Psoas muscle (tissue), 7 donors: ENCODE measurements at regions not wholly inside any gene's neighbourhood (a gene's known extent, or its start where the extent isn't known, plus 50 kb on each side); places are given as distances from the start of the nearest gene placed in this dataset.

Experiments
- ATAC-seq, 4 donors: fragments of 200-7000 bp; cut with Tn5 transposase; one replicate each; pipeline ENCODE4 v1.9.1; 2020; ENCODE audit warnings: moderate library complexity in 3 of 4, mild to moderate bottlenecking in 2 of 4
- DNase-seq, 2 donors: peaks; one replicate each; pipeline ENCODE4 v3.0.0-alpha.2; 2020
- H3K27ac ChIP-seq: fragments of 200-600 bp; one replicate; pipeline ENCODE4 v1.8.0; 2022
- H3K27me3 ChIP-seq, 3 donors: fragments of 200-600 bp in 1 of 3; one replicate each; pipeline versions ENCODE4 v1.6.1 to v1.8.0; 2013 to 2022; ENCODE audit warnings: low read length in 2 of 3, mild to moderate bottlenecking in 2 of 3, moderate library complexity in 1 of 3; ENCODE audit not compliant: insufficient read depth in 3 of 3
- H3K36me3 ChIP-seq, 2 donors: fragments of 200-600 bp in 1 of 2; one replicate each; pipeline versions ENCODE4 v1.6.1 to v1.8.0; 2013 to 2022; ENCODE audit warnings: low read depth in 1 of 2, mild to moderate bottlenecking in 1 of 2, moderate library complexity in 1 of 2; ENCODE audit not compliant: insufficient read depth in 1 of 2
- H3K4me1 ChIP-seq: fragments of 200-600 bp; one replicate; pipeline ENCODE4 v1.8.0; 2022
- H3K4me3 ChIP-seq: fragments of 200-600 bp; one replicate; pipeline ENCODE4 v1.8.0; 2022; ENCODE audit warnings: mild to moderate bottlenecking
- H3K9me3 ChIP-seq: fragments of 200-600 bp; one replicate; pipeline ENCODE4 v1.8.0; 2022
- CTCF ChIP-seq: fragments of 200-600 bp; IDR thresholded peaks from one replicate; pipeline ENCODE4 v1.8.0; 2022; ENCODE audit warnings: antibody characterized with exemption
- WGBS, 3 donors: extraction: QIAGEN DNeasy Blood & Tissue Kit; methylation state at CpG; one replicate each; pipeline versions ENCODE4 v1.1.6 to v1.1.7; 2013; 5-methylcytosine and 5-hydroxymethylcytosine counted together
- intact Hi-C, 2 donors: fragments of 100-400 bp; cut with DNase I; formaldehyde crosslinking; loops; one replicate each; pipeline versions ENCODE4 v1.11.0 to v1.14.2; 2022
- donor health status: healthy with polysubstance abuse.
- donor health status: DM: no; HTN: no; CAD: no; lungs with moderate emphysema.
- donor health status: Bipolar disorder and iron deficiency.
- donor health status: healthy.
- donor health status: DM: yes; HTN: yes; CAD: no.
- donor health status: DM: no; HTN: no; CAD: no.
- donor health status: DM: yes; HTN: yes; CAD: no.

- DNase-seq: no peak
- intact Hi-C loops: no loop called here
- Histone ChIP-seq H3K4me3 (no peak overlapping the region), H3K4me1 (no peaks in the 10 kb centered on the region), H3K9me3 (no peaks in the 10 kb centered on the region), H3K27ac (no peak overlapping the region), H3K36me3 (no peaks in the 10 kb centered on the region), H3K27me3 (no peaks in the 10 kb centered on the region)
- TF ChIP-seq CTCF: no peak
- 40 to 46% (median 46%) methylated on average over 6 of the region's 6 CpGs for WGBS, 3 donors
- ATAC-seq: no peak
Observed at GRCh38 chr3:171954690-171955383, 84.5 kb upstream of the FNDC3B start.

- intact Hi-C loops: no loop called here
- 92 to 95% (median 92%) methylated on average over 3 of the region's 3 CpGs for WGBS, 3 donors
Observed at GRCh38 chr3:171955598-171955997, 83.8 kb upstream of the FNDC3B start.

GRCh38 chr3:171956181-171956683, 83.1 kb upstream of the FNDC3B start:
- Histone ChIP-seq H3K36me3 (no peaks in the 10 kb centered on the region), H3K9me3 (no peaks in the 10 kb centered on the region), H3K4me3 (no peak overlapping the region), H3K4me1 (no peaks in the 10 kb centered on the region), H3K27ac (no peak overlapping the region), H3K27me3 (no peaks in the 10 kb centered on the region)
- intact Hi-C loops: no loop called here
- DNase-seq (no peak), ATAC-seq (no peak)
- 79% methylated on average over 13 of the region's 13 CpGs for whole genome bisulfite sequencing, 3 donors
- no peak for TF ChIP-seq CTCF

More at GRCh38 chr3:171955598-171955997, 83.8 kb upstream of the FNDC3B start:
- Histone ChIP-seq H3K36me3 (no peaks in the 10 kb centered on the region), H3K4me1 (no peaks in the 10 kb centered on the region), H3K9me3 (no peaks in the 10 kb centered on the region), H3K27ac (no peak overlapping the region), H3K4me3 (no peak overlapping the region), H3K27me3 (no peaks in the 10 kb centered on the region)
- ATAC-seq: no peak
- DNase-seq: no peak
- no peak for TF ChIP-seq CTCF

- ATAC-seq (no peak), DNase-seq (no peak)
- Histone ChIP-seq H3K27me3 (no peaks in the 10 kb centered on the region), H3K4me1 (no peaks in the 10 kb centered on the region), H3K4me3 (no peak overlapping the region), H3K36me3 (no peaks in the 10 kb centered on the region), H3K27ac (no peak overlapping the region), H3K9me3 (no peaks in the 10 kb centered on the region)
- 92 to 93% (median 93%) methylated on average over 2 of the region's 2 CpGs for WGBS, 3 donors
- intact Hi-C loops: no loop called here
- TF ChIP-seq CTCF: no peak
Observed at GRCh38 chr3:171956705-171957104, 82.7 kb upstream of the FNDC3B start.
